Tibial artery (tissue), 4 donors: ENCODE measurements at regions not wholly inside any gene's neighbourhood (a gene's known extent, or its start where the extent isn't known, plus 50 kb on each side); places are given as distances from the start of the nearest gene placed in this dataset.
"Not testable (repeated sequence)": the region's sequence is repeated elsewhere in the genome, so short reads cannot be mapped to it uniquely, and the experiment has no call there.

ENCODE experiments used
- DNase-seq, 2 donors: peaks; one replicate each; pipeline ENCODE4 v3.0.0-alpha.2; 2019
- H3K27ac ChIP-seq, 2 donors: fragments of 200-600 bp; sonication (generic) in 1 of 2; 1 replicate in 1 of 2; 2 replicates in 1 of 2; pipeline ENCODE4 v1.5.1; 2018 to 2019; ENCODE audit warnings: mild to moderate bottlenecking in 1 of 2
- H3K27me3 ChIP-seq, 2 donors: fragments of 200-600 bp; sonication (generic) in 1 of 2; one replicate each; pipeline versions ENCODE4 v1.5.1 to v1.6.0; 2016 to 2019
- H3K36me3 ChIP-seq, 3 donors: fragments of 200-600 bp; sonication (generic) in 2 of 3; one replicate each; pipeline ENCODE4 v1.5.1; 2016 to 2019; ENCODE audit warnings: mild to moderate bottlenecking in 2 of 3
- H3K4me1 ChIP-seq, 4 donors: fragments of 200-600 bp; sonication (generic) in 2 of 4; 1 replicate in 3 of 4; 2 replicates in 1 of 4; pipeline ENCODE4 v1.5.1; 2016 to 2019
- H3K4me3 ChIP-seq, 2 donors: fragments of 200-600 bp; sonication (generic) in 1 of 2; 1 replicate in 1 of 2; 2 replicates in 1 of 2; pipeline ENCODE4 v1.5.1; 2018 to 2019; ENCODE audit warnings: mild to moderate bottlenecking in 2 of 2
- H3K9me3 ChIP-seq, 3 donors: fragments of 200-600 bp; sonication (generic) in 1 of 3; one replicate each; pipeline ENCODE4 v1.5.1; 2016 to 2019
- CTCF ChIP-seq, 2 experiments: fragments of 200-600 bp in 1 of 2; fragments of 450-650 bp in 1 of 2; IDR thresholded peaks; one replicate each; pipeline ENCODE4 v1.5.1; 2017 to 2019; ENCODE audit warnings: antibody characterized with exemption in 2 of 2, mild to moderate bottlenecking in 1 of 2, moderate library complexity in 1 of 2
- intact Hi-C: fragments of 100-400 bp; cut with DNase I; formaldehyde crosslinking; loops from one replicate; pipeline ENCODE4 v1.15.0; 2023; ENCODE audit warnings: low total_unique reads

- Histone ChIP-seq H3K27ac (no peak overlapping the region), H3K4me1 (no peaks in the 10 kb centered on the region), H3K4me3 (no peak overlapping the region), H3K9me3 (no peaks in the 10 kb centered on the region), H3K27me3 (no peaks in the 10 kb centered on the region), H3K36me3 (no peaks in the 10 kb centered on the region)
- no peak for DNase-seq
- intact Hi-C loops: no loop called here
- TF ChIP-seq CTCF (IDR thresholded peaks at IDR 0.05): no peak
Measured at GRCh38 chr6:86686496-86686895, 250.8 kb upstream of the HTR1E start.

GRCh38 chr6:86685230-86685797 lies 252.0 kb upstream of the HTR1E start:
- no peak overlapping the region for H3K27ac ChIP-seq
- intact Hi-C loops: no loop called here
- H3K4me1 ChIP-seq: no peaks in the 10 kb centered on the region
- H3K4me3 ChIP-seq: no peak overlapping the region
- no peaks in the 10 kb centered on the region for H3K36me3 ChIP-seq
- peaks cover 0 to 5% (median 0%) of the 10 kb centered on the region in 3 donors for H3K9me3 ChIP-seq
- no peak for DNase-seq
- H3K27me3 ChIP-seq: no peaks in the 10 kb centered on the region
- TF ChIP-seq CTCF (IDR thresholded peaks at IDR 0.05): no peak

- H3K4me1 ChIP-seq: no peaks in the 10 kb centered on the region
- no peak overlapping the region for H3K27ac ChIP-seq
- no peak overlapping the region for H3K4me3 ChIP-seq
- intact Hi-C loops: no loop called here
- no peak for DNase-seq
- no peaks in the 10 kb centered on the region for H3K27me3 ChIP-seq
- no peak for TF ChIP-seq CTCF (IDR thresholded peaks at IDR 0.05)
- H3K36me3 ChIP-seq: no peaks in the 10 kb centered on the region
- H3K9me3 ChIP-seq: peaks cover 0 to 5% (median 0%) of the 10 kb centered on the region in 3 donors
Measured at GRCh38 chr6:86683132-86683908, 254.0 kb upstream of the HTR1E start.

- TF ChIP-seq CTCF (IDR thresholded peaks at IDR 0.05): no peak
- Histone ChIP-seq H3K4me3 (no peak overlapping the region), H3K36me3 (no peaks in the 10 kb centered on the region), H3K27ac (no peak overlapping the region), H3K9me3 (peaks cover 0 to 5% (median 0%) of the 10 kb centered on the region in 3 donors), H3K27me3 (no peaks in the 10 kb centered on the region), H3K4me1 (no peaks in the 10 kb centered on the region)
- no peak for DNase-seq
- intact Hi-C loops: no loop called here
Measured at GRCh38 chr6:86682297-86682696, 255.0 kb upstream of the HTR1E start.

GRCh38 chr6:86681140-86681539 lies 256.2 kb upstream of the HTR1E start:
- intact Hi-C loops, H3K9me3 ChIP-seq, H3K4me3 ChIP-seq, H3K27ac ChIP-seq, H3K27me3 ChIP-seq, H3K36me3 ChIP-seq, H3K4me1 ChIP-seq, DNase-seq: not testable (repeated sequence)

- H3K4me1 ChIP-seq, H3K36me3 ChIP-seq, DNase-seq, intact Hi-C loops, H3K27me3 ChIP-seq, H3K27ac ChIP-seq, H3K4me3 ChIP-seq, H3K9me3 ChIP-seq: not testable (repeated sequence)
Measured at GRCh38 chr6:86672125-86672524, 265.2 kb upstream of the HTR1E start.
